ENCODE measurements at regions not wholly inside any gene's neighbourhood (a gene's known extent, or its start where the extent isn't known, plus 50 kb on each side); places are given as distances from the start of the nearest gene placed in this dataset.

DNA sequence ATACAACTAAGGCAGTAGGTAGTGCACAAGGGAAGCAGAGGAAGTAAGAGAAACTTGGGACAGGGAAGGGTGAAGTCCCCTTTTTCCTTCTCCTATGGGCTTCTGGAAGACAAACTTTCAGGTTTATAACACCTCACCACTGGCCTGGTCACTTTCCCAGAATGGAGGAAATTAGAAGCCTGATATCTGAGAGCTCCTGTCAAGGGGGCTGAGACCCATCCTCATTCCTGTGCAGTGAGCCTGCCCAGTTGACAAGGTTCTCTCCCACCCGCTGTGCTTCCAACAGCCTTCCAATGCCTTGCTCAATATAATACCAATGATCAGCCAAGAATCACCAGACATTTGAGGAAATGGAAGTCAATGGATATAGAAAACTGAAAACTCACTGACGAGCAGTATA, 100.4 kb upstream of the YPEL5 start:
- TF ChIP-seq POLR2A (IDR thresholded peaks at IDR 0.05) (no peak), POLR2AphosphoS5 (IDR thresholded peaks at IDR 0.05) (no peak)
